ENCODE measurements at regions not wholly inside any gene's neighbourhood (a gene's known extent, or its start where the extent isn't known, plus 50 kb on each side); places are given as distances from the start of the nearest gene placed in this dataset. TPM values are rescaled to one million over a fixed set of nuclear protein-coding genes. Genes with fewer than 3 reads are reported as not detected.

DNA sequence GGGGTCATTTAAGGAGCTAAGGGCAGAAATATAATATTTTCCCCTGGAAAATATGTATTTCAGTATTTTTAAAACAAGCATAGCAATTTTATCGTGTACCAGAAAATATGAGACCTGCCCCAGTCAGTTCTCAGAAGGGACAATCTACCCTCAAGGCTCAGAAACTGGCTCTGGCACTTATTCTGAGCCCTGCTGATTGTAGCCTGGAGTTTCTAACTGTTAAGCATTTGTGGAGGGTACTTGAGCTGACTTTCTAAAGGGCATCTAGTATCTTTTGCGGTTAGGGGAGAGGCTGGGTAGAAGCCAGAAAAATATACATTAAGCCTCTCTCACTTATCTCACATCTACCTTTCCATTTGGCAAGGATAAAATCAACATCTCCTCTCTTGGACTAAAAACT lies 71.3 kb upstream of the FSHB start:
- DNase-seq = no peak

DNA sequence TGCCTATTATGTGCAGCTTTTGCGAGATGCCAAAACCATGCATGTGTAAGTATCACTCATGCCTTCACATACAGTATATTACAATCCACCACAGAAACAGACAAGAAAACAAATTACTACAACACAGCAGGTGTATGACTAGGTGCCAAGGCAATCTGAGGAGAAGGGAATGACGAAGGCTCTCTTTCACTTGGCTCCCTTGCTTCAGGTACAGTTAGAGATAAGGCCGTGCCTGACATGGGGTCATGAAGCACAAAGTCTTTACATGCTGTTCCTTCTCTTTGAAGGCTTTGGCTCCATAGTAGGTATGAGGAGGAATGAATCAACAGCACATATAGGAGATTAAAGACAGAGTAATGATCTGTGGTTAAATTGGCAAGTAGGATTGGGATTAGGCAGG lies 65.2 kb upstream of the FSHB start:
- no peak for DNase-seq

DNA sequence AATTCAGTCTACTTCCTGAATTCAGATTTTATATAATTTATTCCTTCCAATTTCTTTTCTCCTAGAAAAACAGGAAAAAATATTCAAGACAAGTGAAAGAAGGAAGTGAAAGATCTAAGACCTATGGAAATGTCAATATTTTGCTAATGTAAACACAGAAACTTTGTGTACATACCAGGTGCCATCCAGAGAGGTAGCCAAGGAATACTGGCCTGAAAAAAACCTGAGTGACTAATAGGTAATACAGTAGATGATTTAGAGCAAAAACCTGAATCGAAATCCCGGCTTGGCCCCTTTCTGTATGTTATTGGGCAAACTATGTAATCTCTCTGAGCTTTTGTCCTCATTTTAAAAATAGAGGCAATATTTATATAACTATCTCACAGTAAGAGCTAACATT lies 59.2 kb upstream of the FSHB start:
- no peak for DNase-seq

DNA sequence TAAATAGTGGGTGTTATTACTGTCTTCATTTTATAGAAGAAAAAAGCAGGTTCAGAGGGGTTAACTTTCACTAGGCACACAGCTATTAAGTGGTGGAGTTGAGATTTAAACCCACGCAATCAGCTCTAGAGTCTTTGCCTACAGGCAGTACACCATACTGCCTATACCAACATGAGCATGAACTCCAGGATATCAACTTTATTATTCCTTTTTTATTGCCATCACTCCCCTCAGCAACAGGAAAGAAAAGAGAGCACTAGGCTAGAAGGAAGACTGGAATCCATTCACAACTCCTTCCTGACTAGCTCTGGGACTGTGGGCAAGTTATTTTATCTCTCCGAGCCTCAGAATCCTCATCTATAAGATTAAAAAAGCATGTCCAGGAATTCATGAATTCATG lies 58.7 kb upstream of the FSHB start:
- no peak for DNase-seq

DNA sequence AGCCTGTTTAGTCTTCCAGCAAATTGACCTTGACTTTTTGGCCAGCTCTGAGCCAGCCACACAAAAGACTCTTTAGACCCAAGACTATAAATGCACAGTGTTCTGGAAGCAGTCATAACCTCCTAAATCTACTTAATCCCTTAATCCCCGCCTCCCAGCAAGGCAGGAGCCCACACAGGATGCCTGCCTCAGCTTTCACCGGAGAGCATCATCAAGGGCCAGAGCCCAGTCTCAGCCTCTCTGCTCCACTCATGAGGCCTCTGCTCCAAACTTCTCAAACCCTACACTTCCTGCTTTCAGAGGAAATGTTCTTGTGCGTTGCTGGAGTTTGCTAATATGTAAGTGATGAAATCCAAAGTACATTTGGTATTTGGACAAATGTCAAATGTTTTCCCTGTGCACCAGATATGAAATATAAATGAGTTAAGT lies 57.9 kb upstream of the FSHB start:
- DNase-seq = no peak

DNA sequence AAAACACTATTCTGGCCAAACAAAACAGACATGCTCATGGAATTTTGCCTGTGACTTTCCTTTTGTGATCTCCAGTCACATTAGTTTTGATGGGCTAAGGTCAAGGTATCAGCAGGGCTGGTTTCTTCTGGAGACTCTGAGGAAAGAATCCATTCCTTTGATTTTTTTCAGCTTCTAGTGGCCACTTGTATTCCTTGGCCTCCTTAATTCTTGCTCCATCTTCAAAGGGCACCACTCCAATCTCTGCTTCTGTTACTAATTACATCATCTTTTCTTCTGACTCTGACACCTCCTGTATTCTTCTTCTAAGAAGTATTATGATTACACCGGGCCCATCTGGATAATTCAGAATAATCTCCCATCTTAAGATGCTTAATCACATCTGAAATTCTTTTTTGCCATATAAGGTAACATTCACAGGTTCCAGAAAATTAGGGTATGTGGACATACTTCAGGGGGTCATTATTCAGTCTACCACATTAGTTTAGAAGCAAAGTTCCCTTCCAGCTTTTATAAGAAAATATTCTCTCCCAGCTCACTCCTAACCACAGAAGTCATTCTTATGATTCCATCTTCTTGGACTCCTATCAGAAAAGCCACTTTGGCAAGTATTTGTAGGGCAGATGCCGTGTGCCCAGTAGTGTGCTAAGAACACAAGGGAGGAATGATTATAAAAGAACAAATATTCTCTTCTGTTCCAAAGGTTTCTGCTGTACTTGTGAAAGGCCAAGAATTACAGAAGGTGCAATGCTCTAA lies 56.4 kb upstream of the FSHB start:
- no peak for DNase-seq

Small RNA genes in the stretch of these regions (small RNA-seq; reads per million reads assigned to genes)
- gene AL358944.1 (ENCODE audit: low replicate concordance) = not detected
